COR-L47 (cell line): ENCODE measurements at regions not wholly inside any gene's neighbourhood (a gene's known extent, or its start where the extent isn't known, plus 50 kb on each side); places are given as distances from the start of the nearest gene placed in this dataset.
"Not testable (repeated sequence)": the region's sequence is repeated elsewhere in the genome, so short reads cannot be mapped to it uniquely, and the experiment has no call there.

Experiments used
- DNase-seq: peaks from one replicate; lab custom pipeline; 2025; lab: John Stamatoyannopoulos, UW

GRCh38 chr6:43934803-43935602, 165.0 kb downstream of the VEGFA start:
- DNase-seq = no peak

- no peak for DNase-seq
These were observed 164.3 kb downstream of the VEGFA start for GRCh38 chr6:43934183-43934802.

GRCh38 chr6:43933148-43933885, 163.3 kb downstream of the VEGFA start:
- DNase-seq = no peak

- DNase-seq = no peak
These were observed 162.5 kb downstream of the VEGFA start for GRCh38 chr6:43932259-43933147.

- no peak for DNase-seq
These were observed 161.2 kb downstream of the VEGFA start for GRCh38 chr6:43931201-43931600.

GRCh38 chr6:43930440-43931154, 160.6 kb downstream of the VEGFA start:
- DNase-seq = no peak

- no peak for DNase-seq
These were observed 159.5 kb downstream of the VEGFA start for GRCh38 chr6:43929511-43929910.

- no peak for DNase-seq
These were observed 157.7 kb downstream of the VEGFA start for GRCh38 chr6:43927532-43928210.

- DNase-seq = peak; percentile 58
These were observed 156.9 kb downstream of the VEGFA start for GRCh38 chr6:43926634-43927531.

- not testable (repeated sequence) for DNase-seq
These were observed 155.7 kb downstream of the VEGFA start for GRCh38 chr6:43925636-43926139.

- no peak for DNase-seq
These were observed 154.3 kb downstream of the VEGFA start for GRCh38 chr6:43924222-43924702.

GRCh38 chr6:43923376-43924221, 153.6 kb downstream of the VEGFA start:
- DNase-seq = no peak

- DNase-seq = no peak
These were observed 152.7 kb downstream of the VEGFA start for GRCh38 chr6:43922426-43923375.

- DNase-seq = no peak
These were observed 151.8 kb downstream of the VEGFA start for GRCh38 chr6:43921548-43922425.

- no peak for DNase-seq
These were observed 151.0 kb downstream of the VEGFA start for GRCh38 chr6:43921039-43921438.

- no peak for DNase-seq
These were observed 149.8 kb downstream of the VEGFA start for GRCh38 chr6:43919774-43920173.
